ENCODE measurements at regions not wholly inside any gene's neighbourhood (a gene's known extent, or its start where the extent isn't known, plus 50 kb on each side); places are given as distances from the start of the nearest gene placed in this dataset.

DNA sequence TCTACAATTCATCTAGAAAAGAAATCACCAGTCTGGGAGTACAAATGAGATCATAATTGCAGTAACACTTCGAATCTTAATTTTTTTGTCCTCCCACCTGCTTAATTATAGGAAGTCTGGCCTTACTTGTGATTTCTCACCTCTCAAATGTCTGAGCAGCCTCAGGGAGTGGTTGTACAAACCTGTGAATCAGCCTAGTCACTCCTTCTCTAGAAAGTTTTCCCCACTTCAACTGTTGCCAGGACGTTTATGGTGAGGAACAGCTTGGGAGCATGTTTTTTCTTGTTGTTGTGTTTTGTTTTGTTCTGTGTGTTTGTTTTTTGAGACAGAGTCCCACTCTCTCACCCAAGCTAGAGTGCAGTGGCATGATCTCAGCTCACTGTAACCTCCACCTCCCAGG, 50.3 kb upstream of the CLDN10 start:
- TF ChIP-seq CTCF (conservative IDR thresholded peaks at IDR 0.05; ENCODE audit: low read length) (no peak), EZH2phosphoT487 (IDR thresholded peaks at IDR 0.05; ENCODE audit: borderline replicate concordance, low read depth, low read length) (no peak)
